PC-3 (cell line): ENCODE measurements at regions not wholly inside any gene's neighbourhood (a gene's known extent, or its start where the extent isn't known, plus 50 kb on each side); places are given as distances from the start of the nearest gene placed in this dataset.

Experiments used
- ATAC-seq: fragments of 200-7000 bp; cut with Tn5 transposase; 2 replicates; pipeline ENCODE4 v1.9.1; 2020; ENCODE audit warnings: mild to moderate bottlenecking, moderate library complexity
- BruUV-seq: library from RNA; stranded (reverse); fragments of 400-500 nt; replicated peaks from 2 replicates; lab custom pipeline; 2021; lab: Mats Ljungman, UMichigan
- CTCF ChIA-PET: fragments of 300-600 bp; sonication (Branson Sonifier 250); formaldehyde crosslinking; loops from one replicate; lab custom pipeline; 2022; ENCODE audit warnings: antibody characterized with exemption; lab: Charles Lee
- POLR2A ChIA-PET: fragments of 300-600 bp; sonication (Branson Sonifier 250); formaldehyde crosslinking; loops from one replicate; lab custom pipeline; 2022; ENCODE audit warnings: antibody characterized with exemption; ENCODE audit not compliant: unreplicated experiment; lab: Charles Lee
- DNase-seq: peaks from one replicate; pipeline ENCODE4 v3.0.0-alpha.2; 2015
- H2AFZ ChIP-seq: fragments of 300-600 bp; sonication (generic); 2 replicates; pipeline ENCODE4 v1.6.0; 2016; ENCODE audit warnings: antibody characterized with exemption, low read length
- H3F3A ChIP-seq: fragments of 300-600 bp; sonication (generic); one replicate; pipeline ENCODE4 v1.6.0; 2017; ENCODE audit warnings: antibody characterized with exemption, low read length, control low read depth, mild to moderate bottlenecking; ENCODE audit not compliant: unreplicated experiment
- H3K27ac ChIP-seq: fragments of 300-600 bp; sonication (generic); 2 replicates; pipeline ENCODE4 v1.5.1; 2016; ENCODE audit warnings: mild to moderate bottlenecking, low read length
- H3K27me3 ChIP-seq: fragments of 300-600 bp; sonication (generic); 2 replicates; pipeline ENCODE4 v1.6.1; 2016; ENCODE audit warnings: low read length, mixed read lengths
- H3K36me3 ChIP-seq: fragments of 300-600 bp; sonication (generic); 2 replicates; pipeline ENCODE4 v1.6.1; 2016; ENCODE audit warnings: low read depth, mixed run types, low read length, mixed read lengths
- H3K4me1 ChIP-seq: fragments of 300-600 bp; sonication (generic); 2 replicates; pipeline ENCODE4 v1.5.1; 2016; ENCODE audit warnings: low read length; ENCODE audit not compliant: insufficient read depth
- H3K4me2 ChIP-seq: fragments of 300-600 bp; sonication (generic); 2 replicates; pipeline ENCODE4 v1.6.0; 2016; ENCODE audit warnings: low read length
- H3K4me3 ChIP-seq: fragments of 300-600 bp; sonication (generic); 2 replicates; pipeline ENCODE4 v1.5.1; 2016; ENCODE audit warnings: mild to moderate bottlenecking, low read length, mixed read lengths
- H3K79me2 ChIP-seq: fragments of 300-600 bp; sonication (generic); 2 replicates; pipeline ENCODE4 v1.6.1; 2017; ENCODE audit warnings: low read length, mixed read lengths
- H3K9ac ChIP-seq: fragments of 300-600 bp; sonication (generic); 2 replicates; pipeline ENCODE4 v1.6.0; 2016; ENCODE audit warnings: mild to moderate bottlenecking, low read length
- H3K9me2 ChIP-seq: fragments of 300-600 bp; sonication (generic); replicated peaks from 2 replicates; pipeline ENCODE4 v1.6.1; 2016; ENCODE audit warnings: mixed run types, low read length, mixed read lengths
- H3K9me3 ChIP-seq: fragments of 300-600 bp; sonication (generic); 2 replicates; pipeline ENCODE4 v1.6.1; 2016; ENCODE audit warnings: low read length, mixed read lengths
- H4K20me1 ChIP-seq: fragments of 300-600 bp; sonication (generic); 2 replicates; pipeline ENCODE4 v1.6.1; 2016; ENCODE audit warnings: low read length, mixed read lengths
- CTCF ChIP-seq: fragments of 300-600 bp; sonication (generic); conservative IDR thresholded peaks from 2 replicates; pipeline ENCODE4 v1.5.1; 2017; ENCODE audit warnings: antibody characterized with exemption, low read depth, mild to moderate bottlenecking, low read length
- EZH2 ChIP-seq: fragments of 300-600 bp; sonication (generic); IDR thresholded peaks from one replicate; pipeline ENCODE4 v1.6.1; 2017; ENCODE audit warnings: antibody characterized with exemption, mild to moderate bottlenecking, low read length; ENCODE audit not compliant: unreplicated experiment
- EZH2phosphoT487 ChIP-seq: fragments of 300-600 bp; sonication (generic); IDR thresholded peaks from 2 replicates; pipeline ENCODE4 v1.6.1; 2018; ENCODE audit warnings: mild to moderate bottlenecking, antibody characterized with exemption, low read length, borderline replicate concordance
- intact Hi-C: fragments of 100-400 bp; cut with micrococcal nuclease; formaldehyde crosslinking; loops from 2 replicates; pipeline ENCODE4 v1.9.0; 2023

DNA sequence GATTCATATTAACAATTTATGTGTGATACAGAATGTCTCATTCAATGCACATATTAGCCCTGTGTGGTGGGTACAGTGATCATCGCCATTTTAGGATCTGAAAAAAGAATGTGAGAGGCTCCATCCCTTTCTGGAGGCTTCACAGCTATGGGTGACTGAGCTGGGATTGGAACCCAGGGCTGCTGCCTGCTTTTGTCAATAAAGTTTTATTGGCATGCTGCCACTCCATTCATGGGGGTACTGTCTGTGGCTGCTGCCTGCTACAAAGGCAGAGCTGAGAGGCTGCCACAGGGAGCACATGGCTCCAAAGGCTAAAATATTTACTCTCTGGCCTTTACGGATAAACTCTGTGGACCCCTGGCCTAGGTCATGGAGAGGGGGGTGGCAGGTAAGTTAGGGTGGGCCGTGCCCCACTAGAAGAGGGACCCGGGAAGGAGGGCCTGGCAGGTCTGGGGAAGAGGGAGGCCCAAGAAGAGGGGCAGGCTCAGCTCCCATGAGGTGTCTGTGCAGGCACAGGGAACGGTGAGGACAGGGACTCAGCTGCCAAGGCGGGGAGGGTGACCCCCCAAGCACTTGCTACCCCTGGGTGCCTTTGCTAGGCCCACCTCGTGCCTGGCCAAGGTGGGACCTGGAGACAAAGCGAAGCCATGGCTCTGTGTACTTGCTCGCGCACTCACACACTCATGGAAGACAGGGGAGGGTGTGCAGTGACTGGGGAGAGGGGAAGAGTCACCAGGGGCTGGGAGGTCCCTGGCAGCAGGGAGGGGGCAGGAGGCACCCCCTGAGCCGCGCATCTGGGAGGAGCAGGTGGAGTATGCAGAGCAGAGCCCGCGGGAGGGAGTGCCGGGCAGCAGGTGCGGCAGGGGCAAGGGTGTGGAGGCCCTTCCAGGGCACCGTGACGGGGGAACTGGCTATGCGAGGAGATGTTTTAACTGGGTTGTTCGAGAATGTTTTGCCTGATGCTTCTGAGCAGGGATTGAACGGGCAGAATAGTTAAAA, 335.3 kb downstream of the CTTN start:
- DNase-seq, result no peak
- no peak overlapping the region for H3K27ac ChIP-seq
- no peak overlapping the region for H3K4me3 ChIP-seq
- H3K9me2 ChIP-seq, result no peaks in the 10 kb centered on the region
- H4K20me1 ChIP-seq, result no peaks in the 10 kb centered on the region
- BruUV-seq, result no TSS peak
- H3K27me3 ChIP-seq, result no peaks in the 10 kb centered on the region
- TF ChIP-seq EZH2phosphoT487 (no peak), CTCF (no peak), EZH2 (no peak)
- intact Hi-C loops, result no loop called here
- no peak overlapping the region for H3K4me2 ChIP-seq
- ATAC-seq, result no peak
- POLR2A ChIA-PET, result no interaction called here
- no peak overlapping the region for H2AFZ ChIP-seq
- H3K9ac ChIP-seq, result no peak overlapping the region
- no peaks in the 10 kb centered on the region for H3K9me3 ChIP-seq
- H3F3A ChIP-seq, result no peaks in the 10 kb centered on the region
- H3K4me1 ChIP-seq, result no peaks in the 10 kb centered on the region
- H3K79me2 ChIP-seq, result no peaks in the 10 kb centered on the region
- CTCF ChIA-PET, result no interaction called here
- no peaks in the 10 kb centered on the region for H3K36me3 ChIP-seq

DNA sequence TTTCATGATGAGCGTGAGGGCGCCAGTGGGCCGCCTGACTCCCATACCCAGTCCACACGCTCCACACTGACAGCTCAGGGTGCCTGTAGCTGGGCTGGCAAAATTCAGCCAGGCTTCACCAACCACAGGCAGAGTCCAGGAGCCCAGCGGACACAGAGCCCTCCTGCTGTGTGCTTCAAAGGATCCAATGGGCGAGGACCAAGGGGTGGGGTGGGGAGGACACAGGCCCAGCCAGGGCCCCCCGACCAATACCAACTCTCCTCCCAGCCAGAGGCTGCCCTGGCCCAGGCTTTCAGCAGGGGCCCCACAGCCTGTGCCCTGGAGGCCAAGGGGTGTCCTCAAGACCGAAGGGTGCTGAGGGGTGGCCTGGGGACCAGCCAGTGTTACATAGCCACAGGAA, 336.1 kb downstream of the CTTN start:
- Histone ChIP-seq H3K27me3 (no peaks in the 10 kb centered on the region), H4K20me1 (no peaks in the 10 kb centered on the region), H3K9me2 (no peaks in the 10 kb centered on the region), H3K4me1 (no peaks in the 10 kb centered on the region), H3K27ac (no peak overlapping the region), H3K9me3 (no peaks in the 10 kb centered on the region), H3K79me2 (no peaks in the 10 kb centered on the region), H3K4me2 (no peak overlapping the region), H2AFZ (no peak overlapping the region), H3F3A (no peaks in the 10 kb centered on the region), H3K36me3 (no peaks in the 10 kb centered on the region), H3K9ac (no peak overlapping the region), H3K4me3 (no peak overlapping the region)
- intact Hi-C loops, result no loop called here
- POLR2A ChIA-PET, result no interaction called here
- no peak for ATAC-seq
- DNase-seq, result no peak
- BruUV-seq, result no TSS peak
- CTCF ChIA-PET, result no interaction called here
- TF ChIP-seq EZH2 (no peak), EZH2phosphoT487 (no peak), CTCF (no peak)

DNA sequence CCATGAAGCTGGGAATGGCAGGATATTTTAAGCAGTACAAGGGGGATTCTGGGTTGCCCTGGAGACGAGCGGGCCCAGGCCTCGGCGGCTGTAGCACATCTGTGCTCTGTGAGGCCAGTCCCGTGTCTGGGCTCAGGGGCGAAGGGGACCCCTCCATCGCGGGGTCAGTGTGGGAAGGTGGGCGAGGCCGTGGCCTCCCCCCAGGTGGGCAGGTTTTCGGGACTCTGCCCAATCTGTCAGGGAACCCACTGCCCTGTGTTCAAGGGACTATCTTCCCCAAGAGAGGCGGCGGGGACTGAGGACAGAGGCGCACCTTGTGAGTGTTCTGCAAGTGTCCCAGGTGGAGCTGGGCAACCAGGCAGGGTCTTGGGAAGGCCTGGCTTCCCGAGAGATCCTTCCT, 336.6 kb downstream of the CTTN start:
- H3K9ac ChIP-seq, result no peak overlapping the region
- H3K27ac ChIP-seq, result no peak overlapping the region
- H3K4me3 ChIP-seq, result no peak overlapping the region
- intact Hi-C loops, result no loop called here
- no peak overlapping the region for H2AFZ ChIP-seq
- no peaks in the 10 kb centered on the region for H3K4me1 ChIP-seq
- TF ChIP-seq EZH2, result no peak
- TF ChIP-seq EZH2phosphoT487, result no peak
- no peak for TF ChIP-seq CTCF
- ChIA-PET POLR2A (no interaction called here), CTCF (no interaction called here)
- no peaks in the 10 kb centered on the region for H3K79me2 ChIP-seq
- no peak overlapping the region for H3K4me2 ChIP-seq
- no peaks in the 10 kb centered on the region for H3F3A ChIP-seq
- H3K36me3 ChIP-seq, result no peaks in the 10 kb centered on the region
- no peaks in the 10 kb centered on the region for H4K20me1 ChIP-seq
- no peaks in the 10 kb centered on the region for H3K9me2 ChIP-seq
- no peaks in the 10 kb centered on the region for H3K27me3 ChIP-seq
- DNase-seq (no peak), ATAC-seq (no peak)
- H3K9me3 ChIP-seq, result no peaks in the 10 kb centered on the region
- BruUV-seq, result no TSS peak
